Neural cell (in vitro differentiated cells): ENCODE measurements at regions not wholly inside any gene's neighbourhood (a gene's known extent, or its start where the extent isn't known, plus 50 kb on each side); places are given as distances from the start of the nearest gene placed in this dataset.

Source experiments
- SMC3 ChIP-seq: fragments of 450-650 bp; conservative IDR thresholded peaks from 2 replicates; pipeline ENCODE4 v1.6.1; 2014; ENCODE audit warnings: antibody characterized with exemption, mild to moderate bottlenecking, moderate library complexity; ENCODE audit not compliant: poor library complexity
- TF ChIP-seq, protein P1 (sequence below): fragments of 450-650 bp; IDR thresholded peaks from 2 replicates; pipeline ENCODE4 v1.5.1; 2014; ENCODE audit warnings: antibody characterized with exemption, mild to moderate bottlenecking, moderate library complexity; ENCODE audit not compliant: poor library complexity, severe bottlenecking

GRCh38 chr1:68321084-68321685 lies 88.9 kb upstream of the WLS start:
- TF ChIP-seq, protein P1, sequence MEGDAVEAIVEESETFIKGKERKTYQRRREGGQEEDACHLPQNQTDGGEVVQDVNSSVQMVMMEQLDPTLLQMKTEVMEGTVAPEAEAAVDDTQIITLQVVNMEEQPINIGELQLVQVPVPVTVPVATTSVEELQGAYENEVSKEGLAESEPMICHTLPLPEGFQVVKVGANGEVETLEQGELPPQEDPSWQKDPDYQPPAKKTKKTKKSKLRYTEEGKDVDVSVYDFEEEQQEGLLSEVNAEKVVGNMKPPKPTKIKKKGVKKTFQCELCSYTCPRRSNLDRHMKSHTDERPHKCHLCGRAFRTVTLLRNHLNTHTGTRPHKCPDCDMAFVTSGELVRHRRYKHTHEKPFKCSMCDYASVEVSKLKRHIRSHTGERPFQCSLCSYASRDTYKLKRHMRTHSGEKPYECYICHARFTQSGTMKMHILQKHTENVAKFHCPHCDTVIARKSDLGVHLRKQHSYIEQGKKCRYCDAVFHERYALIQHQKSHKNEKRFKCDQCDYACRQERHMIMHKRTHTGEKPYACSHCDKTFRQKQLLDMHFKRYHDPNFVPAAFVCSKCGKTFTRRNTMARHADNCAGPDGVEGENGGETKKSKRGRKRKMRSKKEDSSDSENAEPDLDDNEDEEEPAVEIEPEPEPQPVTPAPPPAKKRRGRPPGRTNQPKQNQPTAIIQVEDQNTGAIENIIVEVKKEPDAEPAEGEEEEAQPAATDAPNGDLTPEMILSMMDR, result peak; percentile 52
- TF ChIP-seq SMC3, result peak; percentile 63
